HCT116 (cell line): ENCODE measurements at regions not wholly inside any gene's neighbourhood (a gene's known extent, or its start where the extent isn't known, plus 50 kb on each side); places are given as distances from the start of the nearest gene placed in this dataset.

Source experiments
- ATAC-seq: fragments of 200-7000 bp; cut with Tn5 transposase; 2 replicates; pipeline ENCODE4 v1.9.1; 2020; ENCODE audit warnings: mild to moderate bottlenecking, moderate library complexity
- BruUV-seq: library from RNA; stranded (reverse); fragments of 400-500 nt; replicated peaks from 2 replicates; lab custom pipeline; 2021; lab: Mats Ljungman, UMichigan
- CTCF ChIA-PET: fragments of 300-600 bp; sonication (Branson Sonifier 250); formaldehyde crosslinking; loops from one replicate; lab custom pipeline; 2021; ENCODE audit warnings: antibody characterized with exemption; lab: Charles Lee
- POLR2A ChIA-PET: fragments of 300-600, 350-600 bp; sonication (Branson Sonifier 250); formaldehyde crosslinking; loops from one replicate; lab custom pipeline; 2021; ENCODE audit warnings: antibody characterized with exemption; lab: Charles Lee
- RAD21 ChIA-PET, 2 experiments: fragments of 300-600 bp; sonication (Branson Sonifier 250); formaldehyde crosslinking; loops; one replicate each; lab custom pipeline; 2023; ENCODE audit warnings: low total read pairs in 2 of 2; ENCODE audit not compliant: uncharacterized antibody in 2 of 2, unreplicated experiment in 2 of 2, low non-redundant PET in 1 of 2; lab: Charles Lee
- DNase-seq: peaks from one replicate; pipeline ENCODE4 v3.0.0-alpha.2; 2010; ENCODE audit warnings: low read depth, low spot score
- H2AFZ ChIP-seq: fragments of 200-600 bp; shearing (Covaris generic), sonication (generic); 2 replicates; pipeline ENCODE4 v1.6.1; 2017; ENCODE audit warnings: low read depth, mixed run types, mixed read lengths, antibody characterized with exemption, low read length; ENCODE audit not compliant: poor library complexity, severe bottlenecking
- H3K27ac ChIP-seq: 2 replicates; pipeline ENCODE4 v1.5.1; 2012; ENCODE audit warnings: low read depth, low read length
- H3K27me3 ChIP-seq: fragments of 200-600 bp; sonication (generic); 2 replicates; pipeline ENCODE4 v1.6.1; 2016; ENCODE audit warnings: mixed run types, low read length, mixed read lengths; ENCODE audit not compliant: insufficient read depth
- H3K36me3 ChIP-seq, 2 experiments: fragments of 200-500 bp in 1 of 2; fragments of 200-600 bp in 1 of 2; sonication (Bioruptor generic) in 1 of 2; sonication (generic) in 1 of 2; 2 replicates each; pipeline versions ENCODE4 v1.5.1 to v1.6.1; 2014 to 2016; ENCODE audit warnings: low read length in 2 of 2, inconsistent platforms in 1 of 2, mixed read lengths in 1 of 2, mixed run types in 1 of 2; ENCODE audit not compliant: insufficient read depth in 2 of 2, control insufficient read depth in 1 of 2
- H3K4me1 ChIP-seq, 2 experiments: fragments of 200-600 bp in 1 of 2; sonication (generic) in 1 of 2; 2 replicates each; pipeline versions ENCODE4 v1.5.1 to v1.6.1; 2012 to 2017; ENCODE audit warnings: low read length in 2 of 2, inconsistent platforms in 1 of 2, mild to moderate bottlenecking in 1 of 2, mixed read lengths in 1 of 2, mixed run types in 1 of 2, moderate library complexity in 1 of 2; ENCODE audit not compliant: insufficient read depth in 2 of 2, control insufficient read depth in 1 of 2
- H3K4me2 ChIP-seq: fragments of 200-600 bp; sonication (generic); 2 replicates; pipeline ENCODE4 v1.6.1; 2017; ENCODE audit warnings: mixed run types, low read length, mixed read lengths
- H3K4me3 ChIP-seq, 2 experiments: fragments of 200-600 bp in 1 of 2; sonication (generic) in 1 of 2; replicated peaks in 1 of 2; 2 replicates each; pipeline ENCODE4 v1.5.1; 2011 to 2016; ENCODE audit warnings: low read length in 2 of 2, control low read depth in 1 of 2, low read depth in 1 of 2, mild to moderate bottlenecking in 1 of 2, mixed read lengths in 1 of 2, mixed run types in 1 of 2
- H3K79me2 ChIP-seq: fragments of 200-600 bp; sonication (generic); 2 replicates; pipeline ENCODE4 v1.6.1; 2017; ENCODE audit warnings: mild to moderate bottlenecking, mixed run types, low read length, moderate library complexity, mixed read lengths; ENCODE audit not compliant: insufficient read depth
- H3K9ac ChIP-seq: fragments of 200-600 bp; sonication (generic); 2 replicates; pipeline ENCODE4 v1.6.1; 2016; ENCODE audit warnings: low read length, mixed read lengths
- H3K9me2 ChIP-seq: fragments of 200-600 bp; sonication (generic), shearing (Covaris generic); 2 replicates; pipeline ENCODE4 v1.6.1; 2017; ENCODE audit warnings: mixed run types, mild to moderate bottlenecking, moderate library complexity; ENCODE audit not compliant: insufficient read depth
- H3K9me3 ChIP-seq, 2 experiments: fragments of 200-500 bp in 1 of 2; fragments of 200-600 bp in 1 of 2; sonication (Bioruptor generic) in 1 of 2; sonication (generic) in 1 of 2; 2 replicates each; pipeline ENCODE4 v1.6.1; 2014 to 2017; ENCODE audit warnings: low read length in 2 of 2, mixed read lengths in 2 of 2, inconsistent platforms in 1 of 2, low read depth in 1 of 2, mild to moderate bottlenecking in 1 of 2, mixed run types in 1 of 2, moderate library complexity in 1 of 2; ENCODE audit not compliant: control insufficient read depth in 1 of 2, insufficient read depth in 1 of 2
- H4K20me1 ChIP-seq: fragments of 200-600 bp; sonication (generic), shearing (Covaris generic); 2 replicates; pipeline ENCODE4 v1.6.1; 2017; ENCODE audit warnings: mixed run types, mild to moderate bottlenecking, moderate library complexity; ENCODE audit not compliant: insufficient read depth
- ATF3 ChIP-seq: IDR thresholded peaks from 2 replicates; pipeline ENCODE4 v1.6.1; 2012
- CBX3 ChIP-seq: IDR thresholded peaks from 2 replicates; pipeline ENCODE4 v1.6.1; 2012; ENCODE audit warnings: low read depth
- CTCF ChIP-seq, 3 experiments: fragments of 200-600 bp in 1 of 3; sonication (generic) in 1 of 3; IDR thresholded peaks in 2 of 3; conservative IDR thresholded peaks in 1 of 3; 2 replicates each; pipeline ENCODE4 v1.5.1; 2012 to 2017; ENCODE audit warnings: low read depth in 2 of 3, low read length in 2 of 3, antibody characterized with exemption in 1 of 3, borderline replicate concordance in 1 of 3, control low read depth in 1 of 3, mild to moderate bottlenecking in 1 of 3, mixed read lengths in 1 of 3, mixed run types in 1 of 3, moderate library complexity in 1 of 3; ENCODE audit not compliant: insufficient read depth in 1 of 3
- EGR1 ChIP-seq: IDR thresholded peaks from 2 replicates; pipeline ENCODE4 v1.6.1; 2012; ENCODE audit warnings: low read depth
- EZH2 ChIP-seq: fragments of 200-600 bp; sonication (generic); IDR thresholded peaks from 2 replicates; pipeline ENCODE4 v1.6.1; 2017; ENCODE audit warnings: antibody characterized with exemption, mixed run types
- EZH2phosphoT487 ChIP-seq: fragments of 200-600 bp; IDR thresholded peaks from 2 replicates; pipeline ENCODE4 v1.6.1; 2018; ENCODE audit warnings: antibody characterized with exemption, borderline replicate concordance
- JUND ChIP-seq: IDR thresholded peaks from 2 replicates; pipeline ENCODE4 v1.6.1; 2012
- MAX ChIP-seq: IDR thresholded peaks from 2 replicates; pipeline ENCODE4 v1.6.1; 2012
- POLR2AphosphoS5 ChIP-seq: IDR thresholded peaks from 2 replicates; pipeline ENCODE4 v1.6.1; 2011; ENCODE audit warnings: mild to moderate bottlenecking, low read depth, low read length, moderate library complexity
- RAD21 ChIP-seq: IDR thresholded peaks from 2 replicates; pipeline ENCODE4 v1.6.1; 2012; ENCODE audit warnings: low read depth, mild to moderate bottlenecking
- REST ChIP-seq: IDR thresholded peaks from 2 replicates; pipeline ENCODE4 v1.6.1; 2012; ENCODE audit warnings: low read depth
- SIN3A ChIP-seq: IDR thresholded peaks from 2 replicates; pipeline ENCODE4 v1.6.1; 2012; ENCODE audit warnings: low read depth
- SP1 ChIP-seq: IDR thresholded peaks from 2 replicates; pipeline ENCODE4 v1.6.1; 2012; ENCODE audit warnings: low read depth
- SRF ChIP-seq: IDR thresholded peaks from 2 replicates; pipeline ENCODE4 v1.6.1; 2012; ENCODE audit warnings: low read depth
- YY1 ChIP-seq: IDR thresholded peaks from 2 replicates; pipeline ENCODE4 v1.6.1; 2011; ENCODE audit warnings: low read length, low read depth, moderate library complexity, mild to moderate bottlenecking; ENCODE audit not compliant: insufficient replicate concordance; ENCODE audit errors: extremely low read depth
- ZBTB33 ChIP-seq: IDR thresholded peaks from 2 replicates; pipeline ENCODE4 v1.6.1; 2011; ENCODE audit warnings: mild to moderate bottlenecking, low read length, moderate library complexity; ENCODE audit not compliant: insufficient replicate concordance; ENCODE audit errors: extremely low read depth
- ZFX ChIP-seq: fragments of 450-650 bp; IDR thresholded peaks from 2 replicates; pipeline ENCODE4 v1.6.1; 2017
- ZNF274 ChIP-seq: fragments of 200-500 bp; sonication (Bioruptor generic); IDR thresholded peaks from 2 replicates; pipeline ENCODE4 v1.6.1; 2014; ENCODE audit warnings: mild to moderate bottlenecking, low read depth, low read length, inconsistent platforms
- intact Hi-C: fragments of 100-400 bp; cut with micrococcal nuclease; formaldehyde crosslinking; loops from 2 replicates; pipeline ENCODE4 v1.10.0; 2022

GRCh38 chr15:96413657-96414056 lies 83.2 kb downstream of the NR2F2 start:
- Histone ChIP-seq H3K27ac (no peak overlapping the region), H2AFZ (no peak overlapping the region), H3K4me3 (no peak overlapping the region), H3K9ac (no peak overlapping the region), H3K4me2 (no peak overlapping the region), H3K79me2 (no peaks in the 10 kb centered on the region), H3K27me3 (peaks cover 61% of the 10 kb centered on the region), H3K4me1 (no peaks in the 10 kb centered on the region), H3K9me3 (no peaks in the 10 kb centered on the region), H3K9me2 (no peaks in the 10 kb centered on the region), H4K20me1 (peaks cover 4% of the 10 kb centered on the region; the same call in 1 of the 2 replicates), H3K36me3 (no peaks in the 10 kb centered on the region)
- BruUV-seq: no TSS peak
- ATAC-seq (no peak), DNase-seq (no peak)
- RAD21 ChIA-PET: no interaction called here
- CTCF ChIA-PET: no interaction called here
- POLR2A ChIA-PET: no interaction called here
- intact Hi-C loops: no loop called here
- TF ChIP-seq EZH2phosphoT487 (no peak), ZFX (no peak), CTCF (IDR thresholded peaks at IDR 0.05 in 2 of 3, conservative IDR thresholded peaks at IDR 0.05 in 1 of 3; ENCODE audit: borderline replicate concordance in 1 of 3, insufficient read depth in 1 of 3, low read depth in 2 of 3, low read length in 2 of 3) (no peak), SP1 (no peak), YY1 (no peak), CBX3 (no peak), REST (no peak), RAD21 (no peak), MAX (no peak), EGR1 (no peak), ZBTB33 (no peak), JUND (no peak), SRF (no peak), SIN3A (no peak), POLR2AphosphoS5 (no peak), ZNF274 (no peak), EZH2 (no peak), ATF3 (no peak)
